Skeletal muscle cell (primary cell): ENCODE measurements at regions not wholly inside any gene's neighbourhood (a gene's known extent, or its start where the extent isn't known, plus 50 kb on each side); places are given as distances from the start of the nearest gene placed in this dataset.

Experiments used
- DNase-seq: peaks from one replicate; pipeline ENCODE4 v3.0.0-alpha.2; 2010; ENCODE audit warnings: low read depth
- H3K4me3 ChIP-seq: 2 replicates; pipeline ENCODE4 v1.5.1; 2011; ENCODE audit warnings: low read depth, mild to moderate bottlenecking, control low read depth, low read length, moderate library complexity

GRCh38 chr5:20537911-20538703 lies 550.1 kb upstream of the CDH18 start:
- H3K4me3 ChIP-seq, result no peak overlapping the region
- no peak for DNase-seq

- no peak for DNase-seq
Observed at GRCh38 chr5:20536813-20537212, 548.8 kb upstream of the CDH18 start.

GRCh38 chr5:20536341-20536740 lies 548.3 kb upstream of the CDH18 start:
- no peak for DNase-seq
- H3K4me3 ChIP-seq, result no peak overlapping the region

More at GRCh38 chr5:20536813-20537212, 548.8 kb upstream of the CDH18 start:
- H3K4me3 ChIP-seq, result no peak overlapping the region

GRCh38 chr5:20528471-20528870 lies 540.5 kb upstream of the CDH18 start:
- H3K4me3 ChIP-seq, result no peak overlapping the region
- DNase-seq, result no peak

GRCh38 chr5:20524991-20525529 lies 537.1 kb upstream of the CDH18 start:
- DNase-seq, result peak; percentile 10
- no peak overlapping the region for H3K4me3 ChIP-seq

- H3K4me3 ChIP-seq, result no peak overlapping the region
- no peak for DNase-seq
Observed at GRCh38 chr5:20522905-20523482, 535.0 kb upstream of the CDH18 start.

- DNase-seq, result no peak
- H3K4me3 ChIP-seq, result no peak overlapping the region
Observed at GRCh38 chr5:20515606-20516005, 527.6 kb upstream of the CDH18 start.

- H3K4me3 ChIP-seq, result no peak overlapping the region
- no peak for DNase-seq
Observed at GRCh38 chr5:20514145-20514544, 526.1 kb upstream of the CDH18 start.

GRCh38 chr5:20500546-20500945 lies 512.5 kb upstream of the CDH18 start:
- DNase-seq, result no peak
- H3K4me3 ChIP-seq, result no peak overlapping the region

GRCh38 chr5:20498926-20499325 lies 510.9 kb upstream of the CDH18 start:
- no peak overlapping the region for H3K4me3 ChIP-seq
- no peak for DNase-seq

GRCh38 chr5:20498102-20498501 lies 510.1 kb upstream of the CDH18 start:
- no peak for DNase-seq
- no peak overlapping the region for H3K4me3 ChIP-seq

GRCh38 chr5:20497356-20497755 lies 509.4 kb upstream of the CDH18 start:
- H3K4me3 ChIP-seq, result no peak overlapping the region
- no peak for DNase-seq

GRCh38 chr5:20494706-20495105 lies 506.7 kb upstream of the CDH18 start:
- H3K4me3 ChIP-seq, result no peak overlapping the region
- DNase-seq, result no peak

- H3K4me3 ChIP-seq, result no peak overlapping the region
- DNase-seq, result no peak
Observed at GRCh38 chr5:20486826-20487225, 498.8 kb upstream of the CDH18 start.

GRCh38 chr5:20476016-20476415 lies 488.0 kb upstream of the CDH18 start:
- H3K4me3 ChIP-seq, result no peak overlapping the region
- no peak for DNase-seq

GRCh38 chr5:20470997-20471396 lies 483.0 kb upstream of the CDH18 start:
- DNase-seq, result no peak
- H3K4me3 ChIP-seq, result no peak overlapping the region

GRCh38 chr5:20469792-20470191 lies 481.8 kb upstream of the CDH18 start:
- no peak for DNase-seq
- H3K4me3 ChIP-seq, result no peak overlapping the region

- no peak for DNase-seq
- H3K4me3 ChIP-seq, result no peak overlapping the region
Observed at GRCh38 chr5:20469390-20469789, 481.4 kb upstream of the CDH18 start.

GRCh38 chr5:20466512-20466911 lies 478.5 kb upstream of the CDH18 start:
- no peak for DNase-seq
- H3K4me3 ChIP-seq, result no peak overlapping the region

GRCh38 chr5:20463206-20463605 lies 475.2 kb upstream of the CDH18 start:
- DNase-seq, result no peak
- no peak overlapping the region for H3K4me3 ChIP-seq

GRCh38 chr5:20446121-20446520 lies 458.1 kb upstream of the CDH18 start:
- H3K4me3 ChIP-seq, result no peak overlapping the region
- DNase-seq, result peak; percentile 24
